ENCODE measurements at regions not wholly inside any gene's neighbourhood (a gene's known extent, or its start where the extent isn't known, plus 50 kb on each side); places are given as distances from the start of the nearest gene placed in this dataset.
"Not testable (repeated sequence)": the region's sequence is repeated elsewhere in the genome, so short reads cannot be mapped to it uniquely, and the experiment has no call there.

DNA sequence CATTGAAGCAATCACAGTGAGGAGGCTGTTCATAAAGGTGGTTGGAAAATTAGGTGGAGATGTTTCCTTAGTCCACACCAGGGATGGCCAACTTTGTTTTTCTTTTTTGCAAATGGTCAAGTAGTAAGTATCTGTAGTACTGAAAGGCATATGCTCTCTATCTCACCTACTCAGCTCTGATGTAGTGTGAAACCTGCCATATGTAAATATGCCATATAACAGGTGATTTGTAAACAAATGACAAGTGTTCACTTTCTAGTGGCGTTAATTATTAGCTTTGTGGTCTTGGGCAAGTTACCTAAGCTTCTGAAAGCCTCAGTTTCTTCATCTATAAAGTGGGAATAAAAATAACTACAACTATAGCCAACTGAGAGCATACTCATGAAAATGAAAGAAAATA is 421.4 kb upstream of the LCORL start:
- DNase-seq (ENCODE audit: low spot score) = no peak

DNA sequence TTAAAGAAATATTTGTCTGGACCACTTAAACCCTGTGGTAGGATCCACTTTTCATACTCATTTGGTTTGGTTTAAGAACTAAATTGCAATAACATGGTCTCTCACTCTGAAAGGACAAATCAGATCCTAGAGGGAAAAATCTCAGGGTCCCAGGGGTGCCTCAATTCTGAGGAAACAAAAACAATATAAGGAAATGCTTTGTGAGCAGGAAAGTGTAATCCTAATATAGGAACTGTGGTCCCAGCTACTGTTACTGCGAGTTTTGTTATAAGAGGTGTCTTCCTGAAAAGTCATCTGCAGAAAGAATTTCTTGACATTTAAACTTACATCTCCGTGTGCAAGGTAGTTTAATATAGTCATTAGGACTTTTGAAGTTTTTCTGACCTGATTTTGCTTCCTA is 420.1 kb upstream of the LCORL start:
- DNase-seq (ENCODE audit: low spot score) = no peak

- DNase-seq (ENCODE audit: low spot score) = no peak
Measured at GRCh38 chr4:18441203-18441590, 419.6 kb upstream of the LCORL start.

DNA sequence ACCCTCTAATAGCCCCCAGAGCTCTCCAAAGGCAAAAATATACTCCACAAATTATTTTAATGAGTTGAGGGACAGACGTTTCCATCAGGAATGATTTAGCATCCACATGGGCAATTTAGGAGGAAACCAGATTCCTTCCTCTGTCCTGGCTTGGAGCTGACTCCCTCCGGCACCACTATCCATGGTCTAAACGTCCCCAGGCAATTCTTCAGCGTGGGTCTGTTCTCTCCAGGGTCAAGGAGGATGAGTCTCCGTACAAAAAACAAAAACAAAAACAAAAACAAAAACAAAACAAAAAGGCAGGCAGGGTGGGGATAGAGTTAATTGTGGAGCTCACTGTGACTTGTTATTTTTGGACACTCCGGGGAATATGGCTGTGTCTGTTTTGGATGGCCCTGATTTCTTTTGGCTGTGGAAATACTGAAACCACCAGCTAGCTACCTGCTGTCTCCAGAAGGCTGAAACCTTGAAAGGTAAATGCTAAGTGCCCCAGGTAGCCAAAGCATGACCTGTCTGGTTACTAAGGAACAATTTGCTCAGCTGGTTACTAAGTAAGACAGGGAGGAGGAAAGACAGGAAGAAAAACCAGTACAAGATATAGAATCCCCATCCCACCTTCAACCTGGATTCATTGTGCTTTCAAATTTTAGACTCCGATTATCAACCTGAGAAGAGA is 419.1 kb upstream of the LCORL start:
- DNase-seq (ENCODE audit: low spot score) = no peak

- DNase-seq (ENCODE audit: low spot score) = no peak
Measured at GRCh38 chr4:18439311-18439710, 417.8 kb upstream of the LCORL start.

DNA sequence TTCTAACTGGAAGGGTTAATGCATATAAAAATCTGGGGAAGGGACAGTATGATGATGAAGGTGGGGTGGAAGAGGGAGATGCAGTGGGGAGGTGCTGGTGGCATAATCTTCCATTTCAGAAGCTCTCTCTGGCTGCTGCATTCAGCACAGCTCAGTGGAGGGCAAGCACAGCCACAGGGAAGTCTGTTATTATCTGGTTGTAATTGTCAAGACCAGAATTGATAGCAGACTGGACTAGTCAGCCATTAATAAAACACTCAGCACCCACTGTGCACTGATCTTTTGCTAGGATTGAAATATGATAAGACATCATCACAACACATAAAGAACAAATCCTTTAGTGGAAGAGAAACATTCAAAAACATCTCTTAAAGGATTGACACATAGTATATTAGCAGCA is 414.2 kb upstream of the LCORL start:
- DNase-seq (ENCODE audit: low spot score) = no peak

DNA sequence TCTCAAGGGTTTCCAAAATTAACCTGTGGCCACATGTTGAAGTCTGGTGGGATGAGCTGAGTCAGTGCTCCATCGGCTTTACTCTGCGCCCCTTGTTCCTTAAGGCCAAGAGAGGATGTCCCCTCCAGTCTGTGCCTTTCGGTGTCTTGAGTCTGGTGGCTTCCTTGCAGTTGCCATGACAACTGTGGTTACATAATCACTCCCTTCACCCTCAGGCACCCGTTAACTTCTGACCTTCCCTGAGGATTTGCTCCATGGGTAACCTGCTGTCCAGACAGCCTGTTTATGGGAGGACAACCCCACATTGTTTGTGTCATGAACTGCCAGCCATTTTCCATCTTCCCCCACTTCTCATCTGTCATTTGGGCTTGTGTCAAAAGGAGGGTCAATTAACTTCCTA is 401.1 kb upstream of the LCORL start:
- no peak for DNase-seq (ENCODE audit: low spot score)

- no peak for DNase-seq (ENCODE audit: low spot score)
Measured at GRCh38 chr4:18421519-18421918, 400.0 kb upstream of the LCORL start.

DNA sequence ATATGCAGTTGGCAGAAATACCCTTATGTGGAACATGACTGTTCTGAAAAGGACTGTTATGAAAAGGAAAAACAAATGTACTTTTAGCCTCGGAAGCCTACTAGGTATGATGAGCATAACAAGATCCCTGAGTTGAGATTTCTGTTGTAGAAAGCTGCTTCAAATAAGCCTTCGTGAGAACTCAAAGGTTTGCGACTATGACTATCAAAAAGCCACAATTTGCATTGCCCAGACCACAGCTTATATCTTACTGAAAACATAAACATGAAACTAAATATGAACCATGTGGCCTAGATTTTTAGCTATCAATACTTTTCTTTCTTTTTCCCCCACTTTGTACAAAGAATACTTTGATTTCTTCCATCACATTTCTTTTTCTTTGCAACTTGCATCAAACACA is 398.2 kb upstream of the LCORL start:
- no peak for DNase-seq (ENCODE audit: low spot score)

- DNase-seq (ENCODE audit: low spot score) = not testable (repeated sequence)
Measured at GRCh38 chr4:18418195-18418898, 396.8 kb upstream of the LCORL start.

DNA sequence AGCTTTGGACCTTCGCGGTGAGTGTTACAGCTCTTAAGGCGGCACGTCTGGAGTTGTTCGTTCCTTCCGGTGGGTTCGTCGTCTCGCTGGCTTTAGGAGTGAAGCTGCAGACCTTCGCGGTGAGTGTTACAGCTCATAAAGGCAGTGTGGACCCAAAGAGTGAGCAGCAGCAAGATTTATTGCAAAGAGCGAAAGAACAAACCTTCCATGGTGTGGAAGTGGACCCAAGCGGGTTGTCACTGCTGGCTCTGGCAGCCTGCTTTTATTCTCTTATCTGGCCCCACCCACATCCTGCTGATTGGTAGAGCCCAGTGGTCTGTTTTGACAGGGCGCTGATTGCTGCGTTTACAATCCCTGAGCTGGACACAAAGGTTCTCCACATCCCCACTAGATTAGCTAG is 396.1 kb upstream of the LCORL start:
- not testable (repeated sequence) for DNase-seq (ENCODE audit: low spot score)

DNA sequence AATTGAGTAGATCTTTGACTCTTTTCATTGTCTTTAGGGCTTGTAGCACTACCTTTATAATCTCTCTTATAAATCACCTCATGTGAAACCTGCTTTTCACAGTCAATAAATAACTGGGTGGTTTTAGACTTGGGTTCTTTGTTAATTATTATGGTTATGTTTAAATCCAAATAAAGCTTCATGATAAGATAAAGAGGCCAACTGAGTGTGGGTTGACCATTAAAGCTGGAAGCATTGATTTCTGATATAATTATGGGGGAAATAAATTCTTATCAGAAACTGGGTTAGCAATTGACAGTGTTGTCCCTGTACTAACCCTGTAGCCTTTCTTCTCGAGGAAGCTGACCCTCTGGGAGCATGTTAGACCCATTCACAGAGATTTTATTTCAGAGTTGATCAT is 384.7 kb upstream of the LCORL start:
- no peak for DNase-seq (ENCODE audit: low spot score)

DNA sequence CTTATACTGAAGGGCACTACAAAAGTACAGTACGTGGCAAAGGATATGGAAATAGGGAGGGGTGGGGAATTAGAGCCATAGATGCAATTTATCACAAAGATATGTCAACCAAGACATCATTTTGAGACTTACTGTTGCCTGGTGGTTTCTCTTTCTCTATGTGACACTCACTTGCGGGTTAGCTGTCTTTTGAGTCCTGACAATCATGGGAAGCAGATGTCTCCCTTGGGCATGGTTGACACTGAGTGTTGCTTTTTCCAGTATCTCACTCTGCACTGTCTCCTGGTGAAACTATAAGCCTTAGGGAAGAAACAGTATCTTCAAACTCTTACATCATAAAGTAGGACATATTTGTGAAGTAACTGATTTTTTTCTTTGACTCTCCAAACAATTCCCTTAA is 383.5 kb upstream of the LCORL start:
- no peak for DNase-seq (ENCODE audit: low spot score)

DNA sequence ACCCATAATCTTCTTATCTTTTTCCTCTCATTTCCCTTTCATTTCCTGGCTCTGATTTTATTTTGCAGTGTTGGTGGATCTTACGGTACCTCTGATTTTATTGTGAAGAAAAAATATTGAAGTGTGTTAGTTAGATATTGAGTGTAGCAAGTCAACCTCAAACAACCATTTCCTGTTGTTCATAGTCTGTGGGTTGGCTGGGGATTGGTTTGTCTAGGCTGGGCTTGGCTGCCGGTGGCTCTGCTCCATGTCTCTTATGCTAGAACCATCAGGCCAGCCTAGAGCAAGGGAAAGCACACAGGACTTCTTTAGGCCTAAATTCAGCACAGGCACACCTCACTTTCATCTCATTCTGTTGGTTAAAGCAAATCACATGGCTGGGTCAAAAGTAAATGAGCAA is 383.1 kb upstream of the LCORL start:
- DNase-seq (ENCODE audit: low spot score) = no peak

DNA sequence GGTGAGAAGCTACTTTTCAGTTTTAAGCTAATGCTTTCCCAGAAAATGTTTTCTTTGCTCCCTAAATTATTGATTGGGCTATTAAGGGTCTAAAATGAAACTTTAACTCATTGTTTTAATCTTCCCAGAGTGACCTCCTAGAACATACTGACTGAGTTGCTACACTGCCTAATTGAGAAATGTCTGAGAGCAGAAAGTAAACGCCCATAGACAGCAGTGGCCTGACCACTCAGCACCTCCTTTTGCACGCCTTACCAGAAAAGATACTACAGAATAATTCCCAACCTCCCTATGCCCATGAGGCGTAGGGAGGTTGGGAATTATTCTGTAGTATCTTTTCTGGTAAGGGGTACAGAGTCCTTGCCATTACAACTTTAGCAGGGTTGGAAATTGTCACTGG is 381.8 kb upstream of the LCORL start:
- no peak for DNase-seq (ENCODE audit: low spot score)

GRCh38 chr4:18401868-18402267 is 380.3 kb upstream of the LCORL start:
- DNase-seq (ENCODE audit: low spot score) = no peak

- no peak for DNase-seq (ENCODE audit: low spot score)
Measured at GRCh38 chr4:18401425-18401824, 379.9 kb upstream of the LCORL start.

DNA sequence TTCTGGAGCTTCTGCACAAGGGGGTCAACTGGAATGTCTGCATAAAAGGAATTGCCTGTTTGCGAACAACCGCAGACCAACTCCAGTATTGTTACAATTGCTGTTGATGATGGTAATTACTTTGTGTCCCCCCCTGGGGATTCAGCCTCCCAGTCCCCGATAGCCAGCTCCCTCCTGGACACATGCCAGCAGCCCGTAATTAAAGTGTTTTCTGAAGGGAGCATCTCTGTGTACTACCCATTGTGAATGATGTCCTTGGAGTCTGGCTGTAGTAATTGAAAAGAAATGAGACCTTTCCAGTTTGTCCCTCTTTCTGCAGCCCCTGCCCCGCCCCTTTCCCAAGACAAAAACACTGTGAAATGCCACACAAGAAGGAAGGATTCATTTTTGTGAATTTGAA is 377.1 kb upstream of the LCORL start:
- no peak for DNase-seq (ENCODE audit: low spot score)

GRCh38 chr4:18397681-18398390 is 376.3 kb upstream of the LCORL start:
- DNase-seq (ENCODE audit: low spot score) = no peak

GRCh38 chr4:18394656-18395055 is 373.1 kb upstream of the LCORL start:
- DNase-seq (ENCODE audit: low spot score) = no peak

DNA sequence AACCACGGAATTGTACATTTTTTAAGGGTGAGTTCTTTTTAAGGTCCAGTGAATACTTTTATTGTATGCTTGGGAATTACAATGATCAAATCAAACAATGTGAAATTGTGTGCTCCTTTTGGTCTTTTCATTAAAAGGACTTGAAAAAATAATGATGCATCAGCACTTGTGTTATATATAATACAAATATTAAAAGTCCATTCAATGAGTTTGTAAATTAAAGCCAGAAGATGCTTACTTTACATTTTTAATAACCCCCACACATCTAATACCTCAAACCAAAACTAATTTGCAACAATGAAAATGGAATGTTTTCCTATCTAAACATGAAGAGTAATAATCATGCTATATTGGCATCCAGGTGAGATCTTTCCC is 369.8 kb upstream of the LCORL start:
- no peak for DNase-seq (ENCODE audit: low spot score)

GRCh38 chr4:18390655-18391353 is 369.2 kb upstream of the LCORL start:
- peak; percentile 29 for DNase-seq (ENCODE audit: low spot score)

DNA sequence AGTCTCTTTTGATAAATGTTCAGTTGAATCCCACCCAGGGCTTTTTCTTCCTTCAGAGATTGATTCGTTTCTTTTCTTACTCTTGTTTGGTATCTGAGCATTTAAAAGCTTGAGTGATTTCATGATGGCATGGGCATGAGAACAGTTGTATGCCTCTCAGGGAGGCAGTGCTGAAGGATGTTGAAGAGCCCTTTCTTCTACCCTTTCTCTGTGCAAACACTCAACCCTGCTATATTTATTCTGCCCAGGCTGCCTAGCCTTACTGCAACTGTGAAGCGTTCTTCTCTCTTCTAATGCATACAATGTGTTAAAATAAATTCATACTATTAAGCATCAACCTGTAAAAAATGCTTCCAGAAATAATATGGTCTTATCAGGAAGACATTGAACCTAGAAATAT is 367.6 kb upstream of the LCORL start:
- DNase-seq (ENCODE audit: low spot score) = no peak
